HCT116 (cell line): ENCODE measurements at regions not wholly inside any gene's neighbourhood (a gene's known extent, or its start where the extent isn't known, plus 50 kb on each side); places are given as distances from the start of the nearest gene placed in this dataset.

Source experiments
- ATAC-seq: fragments of 200-7000 bp; cut with Tn5 transposase; 2 replicates; pipeline ENCODE4 v1.9.1; 2020; ENCODE audit warnings: mild to moderate bottlenecking, moderate library complexity
- BruUV-seq: library from RNA; stranded (reverse); fragments of 400-500 nt; replicated peaks from 2 replicates; lab custom pipeline; 2021; lab: Mats Ljungman, UMichigan
- CTCF ChIA-PET: fragments of 300-600 bp; sonication (Branson Sonifier 250); formaldehyde crosslinking; loops from one replicate; lab custom pipeline; 2021; ENCODE audit warnings: antibody characterized with exemption; lab: Charles Lee
- POLR2A ChIA-PET: fragments of 300-600, 350-600 bp; sonication (Branson Sonifier 250); formaldehyde crosslinking; loops from one replicate; lab custom pipeline; 2021; ENCODE audit warnings: antibody characterized with exemption; lab: Charles Lee
- RAD21 ChIA-PET, 2 experiments: fragments of 300-600 bp; sonication (Branson Sonifier 250); formaldehyde crosslinking; loops; one replicate each; lab custom pipeline; 2023; ENCODE audit warnings: low total read pairs in 2 of 2; ENCODE audit not compliant: uncharacterized antibody in 2 of 2, unreplicated experiment in 2 of 2, low non-redundant PET in 1 of 2; lab: Charles Lee
- DNase-seq: peaks from one replicate; pipeline ENCODE4 v3.0.0-alpha.2; 2010; ENCODE audit warnings: low read depth, low spot score
- H2AFZ ChIP-seq: fragments of 200-600 bp; shearing (Covaris generic), sonication (generic); 2 replicates; pipeline ENCODE4 v1.6.1; 2017; ENCODE audit warnings: low read depth, mixed run types, mixed read lengths, antibody characterized with exemption, low read length; ENCODE audit not compliant: poor library complexity, severe bottlenecking
- H3K27ac ChIP-seq: 2 replicates; pipeline ENCODE4 v1.5.1; 2012; ENCODE audit warnings: low read depth, low read length
- H3K27me3 ChIP-seq: fragments of 200-600 bp; sonication (generic); 2 replicates; pipeline ENCODE4 v1.6.1; 2016; ENCODE audit warnings: mixed run types, low read length, mixed read lengths; ENCODE audit not compliant: insufficient read depth
- H3K36me3 ChIP-seq, 2 experiments: fragments of 200-500 bp in 1 of 2; fragments of 200-600 bp in 1 of 2; sonication (Bioruptor generic) in 1 of 2; sonication (generic) in 1 of 2; 2 replicates each; pipeline versions ENCODE4 v1.5.1 to v1.6.1; 2014 to 2016; ENCODE audit warnings: low read length in 2 of 2, inconsistent platforms in 1 of 2, mixed read lengths in 1 of 2, mixed run types in 1 of 2; ENCODE audit not compliant: insufficient read depth in 2 of 2, control insufficient read depth in 1 of 2
- H3K4me1 ChIP-seq, 2 experiments: fragments of 200-600 bp in 1 of 2; sonication (generic) in 1 of 2; 2 replicates each; pipeline versions ENCODE4 v1.5.1 to v1.6.1; 2012 to 2017; ENCODE audit warnings: low read length in 2 of 2, inconsistent platforms in 1 of 2, mild to moderate bottlenecking in 1 of 2, mixed read lengths in 1 of 2, mixed run types in 1 of 2, moderate library complexity in 1 of 2; ENCODE audit not compliant: insufficient read depth in 2 of 2, control insufficient read depth in 1 of 2
- H3K4me2 ChIP-seq: fragments of 200-600 bp; sonication (generic); 2 replicates; pipeline ENCODE4 v1.6.1; 2017; ENCODE audit warnings: mixed run types, low read length, mixed read lengths
- H3K4me3 ChIP-seq, 2 experiments: fragments of 200-600 bp in 1 of 2; sonication (generic) in 1 of 2; replicated peaks in 1 of 2; 2 replicates each; pipeline ENCODE4 v1.5.1; 2011 to 2016; ENCODE audit warnings: low read length in 2 of 2, control low read depth in 1 of 2, low read depth in 1 of 2, mild to moderate bottlenecking in 1 of 2, mixed read lengths in 1 of 2, mixed run types in 1 of 2
- H3K79me2 ChIP-seq: fragments of 200-600 bp; sonication (generic); 2 replicates; pipeline ENCODE4 v1.6.1; 2017; ENCODE audit warnings: mild to moderate bottlenecking, mixed run types, low read length, moderate library complexity, mixed read lengths; ENCODE audit not compliant: insufficient read depth
- H3K9ac ChIP-seq: fragments of 200-600 bp; sonication (generic); 2 replicates; pipeline ENCODE4 v1.6.1; 2016; ENCODE audit warnings: low read length, mixed read lengths
- H3K9me2 ChIP-seq: fragments of 200-600 bp; sonication (generic), shearing (Covaris generic); 2 replicates; pipeline ENCODE4 v1.6.1; 2017; ENCODE audit warnings: mixed run types, mild to moderate bottlenecking, moderate library complexity; ENCODE audit not compliant: insufficient read depth
- H3K9me3 ChIP-seq, 2 experiments: fragments of 200-500 bp in 1 of 2; fragments of 200-600 bp in 1 of 2; sonication (Bioruptor generic) in 1 of 2; sonication (generic) in 1 of 2; 2 replicates each; pipeline ENCODE4 v1.6.1; 2014 to 2017; ENCODE audit warnings: low read length in 2 of 2, mixed read lengths in 2 of 2, inconsistent platforms in 1 of 2, low read depth in 1 of 2, mild to moderate bottlenecking in 1 of 2, mixed run types in 1 of 2, moderate library complexity in 1 of 2; ENCODE audit not compliant: control insufficient read depth in 1 of 2, insufficient read depth in 1 of 2
- H4K20me1 ChIP-seq: fragments of 200-600 bp; sonication (generic), shearing (Covaris generic); 2 replicates; pipeline ENCODE4 v1.6.1; 2017; ENCODE audit warnings: mixed run types, mild to moderate bottlenecking, moderate library complexity; ENCODE audit not compliant: insufficient read depth
- ATF3 ChIP-seq: IDR thresholded peaks from 2 replicates; pipeline ENCODE4 v1.6.1; 2012
- CTCF ChIP-seq, 3 experiments: fragments of 200-600 bp in 1 of 3; sonication (generic) in 1 of 3; IDR thresholded peaks in 2 of 3; conservative IDR thresholded peaks in 1 of 3; 2 replicates each; pipeline ENCODE4 v1.5.1; 2012 to 2017; ENCODE audit warnings: low read depth in 2 of 3, low read length in 2 of 3, antibody characterized with exemption in 1 of 3, borderline replicate concordance in 1 of 3, control low read depth in 1 of 3, mild to moderate bottlenecking in 1 of 3, mixed read lengths in 1 of 3, mixed run types in 1 of 3, moderate library complexity in 1 of 3; ENCODE audit not compliant: insufficient read depth in 1 of 3
- EGR1 ChIP-seq: IDR thresholded peaks from 2 replicates; pipeline ENCODE4 v1.6.1; 2012; ENCODE audit warnings: low read depth
- EZH2 ChIP-seq: fragments of 200-600 bp; sonication (generic); IDR thresholded peaks from 2 replicates; pipeline ENCODE4 v1.6.1; 2017; ENCODE audit warnings: antibody characterized with exemption, mixed run types
- JUND ChIP-seq: IDR thresholded peaks from 2 replicates; pipeline ENCODE4 v1.6.1; 2012
- MAX ChIP-seq: IDR thresholded peaks from 2 replicates; pipeline ENCODE4 v1.6.1; 2012
- POLR2AphosphoS5 ChIP-seq: IDR thresholded peaks from 2 replicates; pipeline ENCODE4 v1.6.1; 2011; ENCODE audit warnings: mild to moderate bottlenecking, low read depth, low read length, moderate library complexity
- RAD21 ChIP-seq: IDR thresholded peaks from 2 replicates; pipeline ENCODE4 v1.6.1; 2012; ENCODE audit warnings: low read depth, mild to moderate bottlenecking
- SIN3A ChIP-seq: IDR thresholded peaks from 2 replicates; pipeline ENCODE4 v1.6.1; 2012; ENCODE audit warnings: low read depth
- SRF ChIP-seq: IDR thresholded peaks from 2 replicates; pipeline ENCODE4 v1.6.1; 2012; ENCODE audit warnings: low read depth
- TCF7L2 ChIP-seq: IDR thresholded peaks from 2 replicates; pipeline ENCODE4 v1.7.0; 2011; ENCODE audit warnings: borderline replicate concordance, inconsistent platforms; ENCODE audit not compliant: insufficient read depth, insufficient read length; ENCODE audit errors: extremely low read depth
- intact Hi-C: fragments of 100-400 bp; cut with micrococcal nuclease; formaldehyde crosslinking; loops from 2 replicates; pipeline ENCODE4 v1.10.0; 2022
- TF ChIP-seq, protein P1 (sequence below): IDR thresholded peaks from 2 replicates; pipeline ENCODE4 v1.6.1; 2011; ENCODE audit warnings: mild to moderate bottlenecking, low read length, moderate library complexity; ENCODE audit not compliant: insufficient replicate concordance; ENCODE audit errors: extremely low read depth

- no peak overlapping the region for H3K4me2 ChIP-seq
- ChIA-PET POLR2A (no interaction called here), CTCF (no interaction called here), RAD21 (no interaction called here)
- H4K20me1 ChIP-seq = no peaks in the 10 kb centered on the region
- no peak overlapping the region for H3K4me3 ChIP-seq
- intact Hi-C loops = no loop called here
- no peaks in the 10 kb centered on the region for H3K36me3 ChIP-seq
- no peak overlapping the region for H2AFZ ChIP-seq
- H3K9me3 ChIP-seq = no peaks in the 10 kb centered on the region; a peak in 1 of 4 replicates
- no peak overlapping the region for H3K27ac ChIP-seq
- no peak for ATAC-seq
- H3K9ac ChIP-seq = no peak overlapping the region
- H3K4me1 ChIP-seq = no peaks in the 10 kb centered on the region
- no TSS peak for BruUV-seq
- DNase-seq = no peak
- H3K27me3 ChIP-seq = no peaks in the 10 kb centered on the region
- no peak for TF ChIP-seq RAD21
- no peak for TF ChIP-seq POLR2AphosphoS5
- no peak for TF ChIP-seq EZH2
- no peak for TF ChIP-seq ATF3
- no peak for TF ChIP-seq JUND
- no peak for TF ChIP-seq MAX
- TF ChIP-seq, all 23 proteins: peak for 0
- H3K9me2 ChIP-seq = no peaks in the 10 kb centered on the region
- H3K79me2 ChIP-seq = no peaks in the 10 kb centered on the region
These were observed 727.5 kb downstream of the KCNJ2 start for GRCh38 chr17:70896843-70897242.

DNA sequence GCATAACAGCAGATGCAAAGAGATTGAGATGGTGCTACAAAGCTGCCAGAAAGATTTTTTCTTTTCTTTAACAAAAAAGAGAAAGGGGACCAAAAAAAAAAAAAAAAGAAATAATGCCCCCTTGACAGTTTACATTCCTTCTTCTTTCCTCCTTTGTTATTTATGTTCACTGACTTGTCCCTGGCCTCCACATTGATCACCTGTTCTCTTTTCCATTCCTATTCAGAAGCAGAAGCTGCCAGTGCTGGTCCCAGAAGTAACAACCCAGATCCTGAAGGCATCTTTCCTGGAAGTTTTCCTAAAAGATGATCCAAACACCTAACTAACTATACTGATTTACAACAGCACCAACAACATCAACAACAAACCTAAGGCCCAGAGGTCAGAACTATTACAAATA, 728.1 kb downstream of the KCNJ2 start:
- Histone ChIP-seq H3K36me3 (no peaks in the 10 kb centered on the region), H3K4me1 (no peaks in the 10 kb centered on the region), H3K79me2 (no peaks in the 10 kb centered on the region), H3K9me2 (no peaks in the 10 kb centered on the region), H3K4me2 (no peak overlapping the region), H3K9ac (no peak overlapping the region), H3K4me3 (no peak overlapping the region), H3K27ac (no peak overlapping the region), H2AFZ (no peak overlapping the region), H3K27me3 (no peaks in the 10 kb centered on the region), H3K9me3 (no peaks in the 10 kb centered on the region; a peak in 1 of 4 replicates), H4K20me1 (no peaks in the 10 kb centered on the region)
- intact Hi-C loops = no loop called here
- no peak for ATAC-seq
- ChIA-PET RAD21 (no interaction called here), CTCF (no interaction called here), POLR2A (no interaction called here)
- no peak for DNase-seq
- BruUV-seq = no TSS peak
- TF ChIP-seq CTCF (IDR thresholded peaks at IDR 0.05 in 2 of 3, conservative IDR thresholded peaks at IDR 0.05 in 1 of 3; ENCODE audit: borderline replicate concordance in 1 of 3, insufficient read depth in 1 of 3, low read depth in 2 of 3, low read length in 2 of 3) = no peak
- no peak for TF ChIP-seq EGR1
- TF ChIP-seq RAD21 = no peak
- TF ChIP-seq SIN3A = no peak
- no peak for TF ChIP-seq SRF
- TF ChIP-seq, protein P1, sequence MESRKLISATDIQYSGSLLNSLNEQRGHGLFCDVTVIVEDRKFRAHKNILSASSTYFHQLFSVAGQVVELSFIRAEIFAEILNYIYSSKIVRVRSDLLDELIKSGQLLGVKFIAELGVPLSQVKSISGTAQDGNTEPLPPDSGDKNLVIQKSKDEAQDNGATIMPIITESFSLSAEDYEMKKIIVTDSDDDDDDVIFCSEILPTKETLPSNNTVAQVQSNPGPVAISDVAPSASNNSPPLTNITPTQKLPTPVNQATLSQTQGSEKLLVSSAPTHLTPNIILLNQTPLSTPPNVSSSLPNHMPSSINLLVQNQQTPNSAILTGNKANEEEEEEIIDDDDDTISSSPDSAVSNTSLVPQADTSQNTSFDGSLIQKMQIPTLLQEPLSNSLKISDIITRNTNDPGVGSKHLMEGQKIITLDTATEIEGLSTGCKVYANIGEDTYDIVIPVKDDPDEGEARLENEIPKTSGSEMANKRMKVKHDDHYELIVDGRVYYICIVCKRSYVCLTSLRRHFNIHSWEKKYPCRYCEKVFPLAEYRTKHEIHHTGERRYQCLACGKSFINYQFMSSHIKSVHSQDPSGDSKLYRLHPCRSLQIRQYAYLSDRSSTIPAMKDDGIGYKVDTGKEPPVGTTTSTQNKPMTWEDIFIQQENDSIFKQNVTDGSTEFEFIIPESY = no peak
- no peak for TF ChIP-seq ATF3
- no peak for TF ChIP-seq TCF7L2
